ENCODE measurements at regions not wholly inside any gene's neighbourhood (a gene's known extent, or its start where the extent isn't known, plus 50 kb on each side); places are given as distances from the start of the nearest gene placed in this dataset.
"Not testable (repeated sequence)": the region's sequence is repeated elsewhere in the genome, so short reads cannot be mapped to it uniquely, and the experiment has no call there.

- no peak overlapping the region for H3K4me3 ChIP-seq
- H3K27ac ChIP-seq, result no peak overlapping the region
- H3K36me3 ChIP-seq, result no peaks in the 10 kb centered on the region
- 85 to 93% (median 86%) methylated on average over 11 of the region's 11 CpGs for WGBS, 5 donors
- intact Hi-C loops (cut with DNase I; ENCODE audit: low total_unique reads), result no loop called here
- no peak for DNase-seq
- no peaks in the 10 kb centered on the region for H3K4me1 ChIP-seq
- no peaks in the 10 kb centered on the region for H3K9me3 ChIP-seq
- no peak for TF ChIP-seq POLR2AphosphoS5 (IDR thresholded peaks at IDR 0.05)
- no peak for TF ChIP-seq POLR2A (IDR thresholded peaks at IDR 0.05)
- TF ChIP-seq CTCF (IDR thresholded peaks at IDR 0.05 in 8 of 11, conservative IDR thresholded peaks at IDR 0.05 in 3 of 11), result no peak
- no peaks in the 10 kb centered on the region for H3K27me3 ChIP-seq (replicated peaks in 1 of 7)
Measured at GRCh38 chr9:38329968-38330367, 62.5 kb upstream of the ALDH1B1 start.

DNA sequence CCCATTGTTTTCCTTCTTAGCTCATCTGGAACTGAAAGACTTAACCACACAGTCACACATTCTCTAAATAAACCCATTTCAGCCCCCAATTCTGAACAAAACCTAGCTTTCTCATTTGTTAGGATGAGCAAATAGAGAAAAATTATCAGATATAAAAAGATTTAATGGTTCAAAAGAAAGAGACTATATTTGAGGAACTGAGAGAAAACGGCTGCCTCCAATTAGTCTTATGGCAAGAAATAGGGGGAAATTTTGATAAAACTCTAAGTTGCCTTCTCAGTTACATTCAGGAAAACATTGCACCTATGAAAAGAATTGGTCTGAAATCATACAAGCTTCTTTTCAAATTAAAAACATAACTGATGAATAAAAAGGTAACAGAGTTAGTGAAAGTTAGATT lies 63.7 kb upstream of the ALDH1B1 start:
- no peak for DNase-seq
- intact Hi-C loops (cut with DNase I; ENCODE audit: low total_unique reads), result no loop called here

DNA sequence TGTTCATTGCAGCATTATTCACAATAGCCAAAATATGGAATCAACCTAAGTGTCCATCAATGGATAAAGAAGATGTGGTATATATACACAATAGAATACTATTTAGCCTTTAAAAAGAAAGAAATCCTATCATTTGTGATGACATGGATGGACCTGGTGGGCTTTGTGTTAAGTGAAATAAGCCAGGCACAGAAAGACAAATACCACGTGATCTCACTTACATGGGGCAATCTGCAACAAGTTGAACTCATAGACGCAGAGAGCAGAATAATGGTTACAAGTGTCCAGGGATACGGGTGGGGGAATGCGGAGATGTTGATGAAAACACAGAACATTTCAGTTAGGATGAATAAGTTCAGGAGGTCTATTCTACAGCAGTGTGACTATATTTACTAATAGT lies 66.4 kb upstream of the ALDH1B1 start:
- intact Hi-C loops (cut with DNase I; ENCODE audit: low total_unique reads), result no loop called here
- Histone ChIP-seq H3K4me1 (no peaks in the 10 kb centered on the region), H3K36me3 (no peaks in the 10 kb centered on the region), H3K4me3 (no peak overlapping the region), H3K9me3 (no peaks in the 10 kb centered on the region), H3K27me3 (replicated peaks in 1 of 7) (no peaks in the 10 kb centered on the region), H3K27ac (no peak overlapping the region)
- no peak for DNase-seq
- WGBS, 5 donors, result 92 to 96% (median 95%) methylated on average over 4 of the region's 4 CpGs
- no peak for TF ChIP-seq CTCF (IDR thresholded peaks at IDR 0.05 in 8 of 11, conservative IDR thresholded peaks at IDR 0.05 in 3 of 11)
- TF ChIP-seq POLR2A (IDR thresholded peaks at IDR 0.05), result no peak
- no peak for TF ChIP-seq POLR2AphosphoS5 (IDR thresholded peaks at IDR 0.05)

More for the DNA sequence above, 63.7 kb upstream of the ALDH1B1 start:
- H3K27ac ChIP-seq, result no peak overlapping the region
- 55 to 75% (median 68%) methylated on average over 1 of the region's 1 CpG for WGBS, 5 donors
- no peak overlapping the region for H3K4me3 ChIP-seq
- H3K27me3 ChIP-seq (replicated peaks in 1 of 7), result no peaks in the 10 kb centered on the region
- H3K36me3 ChIP-seq, result no peaks in the 10 kb centered on the region
- TF ChIP-seq CTCF (IDR thresholded peaks at IDR 0.05 in 8 of 11, conservative IDR thresholded peaks at IDR 0.05 in 3 of 11), result no peak
- TF ChIP-seq POLR2A (IDR thresholded peaks at IDR 0.05), result no peak
- TF ChIP-seq POLR2AphosphoS5 (IDR thresholded peaks at IDR 0.05), result no peak
- H3K4me1 ChIP-seq, result no peaks in the 10 kb centered on the region
- H3K9me3 ChIP-seq, result no peaks in the 10 kb centered on the region

DNA sequence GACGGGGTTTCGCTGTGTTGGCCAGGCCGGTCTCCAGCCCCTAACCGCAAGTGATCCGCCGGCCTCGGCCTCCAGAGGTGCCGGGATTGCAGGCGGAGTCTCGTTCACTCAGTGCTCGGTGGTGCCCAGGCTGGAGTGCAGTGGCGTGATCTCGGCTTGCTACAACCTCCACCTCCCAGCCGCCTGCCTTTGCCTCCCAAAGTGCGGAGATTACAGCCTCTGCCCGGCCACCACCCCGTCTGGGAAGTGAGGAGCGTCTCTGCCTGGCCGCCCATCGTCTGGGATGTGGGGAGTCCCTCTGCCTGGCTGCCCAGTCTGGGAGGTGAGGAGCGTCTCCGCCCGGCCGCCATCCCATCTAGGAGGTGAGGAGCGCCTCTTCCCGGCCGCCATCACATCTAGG lies 68.3 kb upstream of the ALDH1B1 start:
- H3K36me3 ChIP-seq; H3K27ac ChIP-seq; H3K9me3 ChIP-seq; H3K4me3 ChIP-seq; DNase-seq; intact Hi-C loops (cut with DNase I; ENCODE audit: low total_unique reads); H3K27me3 ChIP-seq (replicated peaks in 1 of 7); H3K4me1 ChIP-seq: not testable (repeated sequence)
- WGBS, 5 donors, result 92 to 97% (median 95%) methylated on average over 9 to 27 of the region's 27 CpGs

DNA sequence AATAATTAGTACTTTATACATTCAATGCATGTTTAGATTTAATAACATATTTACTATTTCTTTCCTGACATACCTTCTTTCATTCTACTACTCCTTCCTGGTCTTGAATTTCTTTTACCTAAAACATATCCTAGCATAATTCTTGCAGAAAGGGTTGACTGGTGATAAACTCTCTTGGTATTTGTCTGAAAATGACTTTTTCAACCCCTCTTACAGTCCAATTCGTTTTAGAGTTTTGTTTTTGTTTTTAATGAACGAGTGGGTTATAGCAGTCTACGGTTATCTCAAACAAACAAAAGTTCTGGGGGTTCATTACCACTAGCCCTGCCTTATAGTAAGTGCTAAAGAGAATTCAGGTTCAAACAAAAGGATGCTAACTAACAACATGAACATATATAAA lies 69.6 kb upstream of the ALDH1B1 start:
- DNase-seq, result no peak
- Histone ChIP-seq H3K9me3 (no peaks in the 10 kb centered on the region), H3K36me3 (no peaks in the 10 kb centered on the region), H3K4me1 (peaks cover 0 to 16% (median 9%) of the 10 kb centered on the region in 6 donors), H3K4me3 (no peak overlapping the region), H3K27me3 (replicated peaks in 1 of 7) (no peaks in the 10 kb centered on the region), H3K27ac (no peak overlapping the region)
- TF ChIP-seq POLR2AphosphoS5 (IDR thresholded peaks at IDR 0.05), result no peak
- TF ChIP-seq POLR2A (IDR thresholded peaks at IDR 0.05), result no peak
- TF ChIP-seq CTCF (IDR thresholded peaks at IDR 0.05 in 8 of 11, conservative IDR thresholded peaks at IDR 0.05 in 3 of 11), result no peak
- intact Hi-C loops (cut with DNase I; ENCODE audit: low total_unique reads), result no loop called here
- 75 to 87% (median 81%) methylated on average over 3 of the region's 3 CpGs for WGBS, 5 donors

Data from spleen (tissue), 11 donors.